ENCODE measurements at regions not wholly inside any gene's neighbourhood (a gene's known extent, or its start where the extent isn't known, plus 50 kb on each side); places are given as distances from the start of the nearest gene placed in this dataset.

GRCh38 chr12:86379337-86379736 lies 123.1 kb upstream of the MGAT4C start:
- Histone ChIP-seq H3K27me3 (ENCODE audit: insufficient read depth, insufficient read length) (no peaks in the 10 kb centered on the region), H3K36me3 (ENCODE audit: insufficient read depth, insufficient read length, low read length) (no peaks in the 10 kb centered on the region), H3K9ac (ENCODE audit: insufficient read length, low read depth) (no peak overlapping the region), H3K4me1 (ENCODE audit: insufficient read depth, insufficient read length) (no peaks in the 10 kb centered on the region), H3K9me3 (ENCODE audit: insufficient read depth, low read length) (peaks cover 18% of the 10 kb centered on the region; the same call in 1 of the 2 replicates), H3K4me3 (ENCODE audit: insufficient read length, low read depth) (no peak overlapping the region)
- no peak for TF ChIP-seq ZNF274 (IDR thresholded peaks at IDR 0.05; ENCODE audit: low read depth, low read length)
- TF ChIP-seq YY1 (IDR thresholded peaks at IDR 0.05; ENCODE audit: insufficient read depth, insufficient read length): no peak
- TF ChIP-seq SUZ12 (IDR thresholded peaks at IDR 0.05; ENCODE audit: extremely low read depth, insufficient read depth, insufficient read length): no peak
- DNase-seq (ENCODE audit: low read depth, low spot score): no peak

- Histone ChIP-seq H3K36me3 (ENCODE audit: insufficient read depth, insufficient read length, low read length) (no peaks in the 10 kb centered on the region), H3K27me3 (ENCODE audit: insufficient read depth, insufficient read length) (no peaks in the 10 kb centered on the region), H3K9ac (ENCODE audit: insufficient read length, low read depth) (no peak overlapping the region), H3K9me3 (ENCODE audit: insufficient read depth, low read length) (0 out of 2 replicates have a peak, but pooled peaks cover under 1% of the 10 kb centered on the region), H3K4me3 (ENCODE audit: insufficient read length, low read depth) (no peak overlapping the region), H3K4me1 (ENCODE audit: insufficient read depth, insufficient read length) (no peaks in the 10 kb centered on the region)
- peak; percentile 13 for DNase-seq (ENCODE audit: low read depth, low spot score)
- TF ChIP-seq SUZ12 (IDR thresholded peaks at IDR 0.05; ENCODE audit: extremely low read depth, insufficient read depth, insufficient read length): no peak
- TF ChIP-seq YY1 (IDR thresholded peaks at IDR 0.05; ENCODE audit: insufficient read depth, insufficient read length): no peak
- no peak for TF ChIP-seq ZNF274 (IDR thresholded peaks at IDR 0.05; ENCODE audit: low read depth, low read length)
These were observed 119.9 kb upstream of the MGAT4C start for GRCh38 chr12:86376052-86376451.

GRCh38 chr12:86373813-86374212 lies 117.6 kb upstream of the MGAT4C start:
- no peak overlapping the region for H3K4me3 ChIP-seq (ENCODE audit: insufficient read length, low read depth)
- no peak for DNase-seq (ENCODE audit: low read depth, low spot score)
- TF ChIP-seq ZNF274 (IDR thresholded peaks at IDR 0.05; ENCODE audit: low read depth, low read length) (no peak), YY1 (IDR thresholded peaks at IDR 0.05; ENCODE audit: insufficient read depth, insufficient read length) (no peak), SUZ12 (IDR thresholded peaks at IDR 0.05; ENCODE audit: extremely low read depth, insufficient read depth, insufficient read length) (no peak)

GRCh38 chr12:86367137-86367536 lies 110.9 kb upstream of the MGAT4C start:
- H3K9ac ChIP-seq (ENCODE audit: insufficient read length, low read depth): no peak overlapping the region
- H3K36me3 ChIP-seq (ENCODE audit: insufficient read depth, insufficient read length, low read length): no peaks in the 10 kb centered on the region
- no peak overlapping the region for H3K4me3 ChIP-seq (ENCODE audit: insufficient read length, low read depth)
- no peaks in the 10 kb centered on the region for H3K4me1 ChIP-seq (ENCODE audit: insufficient read depth, insufficient read length)
- DNase-seq (ENCODE audit: low read depth, low spot score): no peak
- H3K27me3 ChIP-seq (ENCODE audit: insufficient read depth, insufficient read length): no peaks in the 10 kb centered on the region
- no peak for TF ChIP-seq SUZ12 (IDR thresholded peaks at IDR 0.05; ENCODE audit: extremely low read depth, insufficient read depth, insufficient read length)
- no peak for TF ChIP-seq YY1 (IDR thresholded peaks at IDR 0.05; ENCODE audit: insufficient read depth, insufficient read length)
- TF ChIP-seq ZNF274 (IDR thresholded peaks at IDR 0.05; ENCODE audit: low read depth, low read length): no peak
- H3K9me3 ChIP-seq (ENCODE audit: insufficient read depth, low read length): no peaks in the 10 kb centered on the region

More at GRCh38 chr12:86373813-86374212, 117.6 kb upstream of the MGAT4C start:
- Histone ChIP-seq H3K27me3 (ENCODE audit: insufficient read depth, insufficient read length) (no peaks in the 10 kb centered on the region), H3K9me3 (ENCODE audit: insufficient read depth, low read length) (no peaks in the 10 kb centered on the region), H3K36me3 (ENCODE audit: insufficient read depth, insufficient read length, low read length) (no peaks in the 10 kb centered on the region), H3K9ac (ENCODE audit: insufficient read length, low read depth) (no peak overlapping the region), H3K4me1 (ENCODE audit: insufficient read depth, insufficient read length) (no peaks in the 10 kb centered on the region)

GRCh38 chr12:86349196-86349595 lies 93.0 kb upstream of the MGAT4C start:
- Histone ChIP-seq H3K9me3 (ENCODE audit: insufficient read depth, low read length) (no peaks in the 10 kb centered on the region), H3K4me1 (ENCODE audit: insufficient read depth, insufficient read length) (no peaks in the 10 kb centered on the region), H3K9ac (ENCODE audit: insufficient read length, low read depth) (no peak overlapping the region), H3K27me3 (ENCODE audit: insufficient read depth, insufficient read length) (no peaks in the 10 kb centered on the region), H3K4me3 (ENCODE audit: insufficient read length, low read depth) (no peak overlapping the region), H3K36me3 (ENCODE audit: insufficient read depth, insufficient read length, low read length) (no peaks in the 10 kb centered on the region)
- no peak for TF ChIP-seq YY1 (IDR thresholded peaks at IDR 0.05; ENCODE audit: insufficient read depth, insufficient read length)
- no peak for TF ChIP-seq SUZ12 (IDR thresholded peaks at IDR 0.05; ENCODE audit: extremely low read depth, insufficient read depth, insufficient read length)
- TF ChIP-seq ZNF274 (IDR thresholded peaks at IDR 0.05; ENCODE audit: low read depth, low read length): no peak
- DNase-seq (ENCODE audit: low read depth, low spot score): no peak

GRCh38 chr12:86333955-86334522 lies 77.8 kb upstream of the MGAT4C start:
- no peak overlapping the region for H3K4me3 ChIP-seq (ENCODE audit: insufficient read length, low read depth)
- H3K9ac ChIP-seq (ENCODE audit: insufficient read length, low read depth): no peak overlapping the region
- no peaks in the 10 kb centered on the region for H3K36me3 ChIP-seq (ENCODE audit: insufficient read depth, insufficient read length, low read length)
- TF ChIP-seq SUZ12 (IDR thresholded peaks at IDR 0.05; ENCODE audit: extremely low read depth, insufficient read depth, insufficient read length): no peak
- no peak for TF ChIP-seq ZNF274 (IDR thresholded peaks at IDR 0.05; ENCODE audit: low read depth, low read length)
- TF ChIP-seq YY1 (IDR thresholded peaks at IDR 0.05; ENCODE audit: insufficient read depth, insufficient read length): no peak
- H3K27me3 ChIP-seq (ENCODE audit: insufficient read depth, insufficient read length): no peaks in the 10 kb centered on the region
- no peaks in the 10 kb centered on the region for H3K9me3 ChIP-seq (ENCODE audit: insufficient read depth, low read length)
- DNase-seq (ENCODE audit: low read depth, low spot score): peak; percentile 27
- H3K4me1 ChIP-seq (ENCODE audit: insufficient read depth, insufficient read length): no peaks in the 10 kb centered on the region

- DNase-seq (ENCODE audit: low read depth, low spot score): no peak
- Histone ChIP-seq H3K36me3 (ENCODE audit: insufficient read depth, insufficient read length, low read length) (no peaks in the 10 kb centered on the region), H3K4me1 (ENCODE audit: insufficient read depth, insufficient read length) (no peaks in the 10 kb centered on the region), H3K27me3 (ENCODE audit: insufficient read depth, insufficient read length) (no peaks in the 10 kb centered on the region), H3K9me3 (ENCODE audit: insufficient read depth, low read length) (no peaks in the 10 kb centered on the region), H3K9ac (ENCODE audit: insufficient read length, low read depth) (no peak overlapping the region), H3K4me3 (ENCODE audit: insufficient read length, low read depth) (no peak overlapping the region)
- no peak for TF ChIP-seq ZNF274 (IDR thresholded peaks at IDR 0.05; ENCODE audit: low read depth, low read length)
- no peak for TF ChIP-seq YY1 (IDR thresholded peaks at IDR 0.05; ENCODE audit: insufficient read depth, insufficient read length)
- no peak for TF ChIP-seq SUZ12 (IDR thresholded peaks at IDR 0.05; ENCODE audit: extremely low read depth, insufficient read depth, insufficient read length)
These were observed 75.3 kb upstream of the MGAT4C start for GRCh38 chr12:86331457-86331856.
